WTC11 (cell line): ENCODE measurements at regions not wholly inside any gene's neighbourhood (a gene's known extent, or its start where the extent isn't known, plus 50 kb on each side); places are given as distances from the start of the nearest gene placed in this dataset.

Experiments used
- ATAC-seq: fragments of 200-7000 bp; cut with Tn5 transposase; 2 replicates; pipeline ENCODE4 v1.10.0; 2021; ENCODE audit warnings: mild to moderate bottlenecking, moderate library complexity
- CTCF ChIA-PET: fragments of 300-600 bp; sonication (Branson Sonifier 250); formaldehyde crosslinking; loops from one replicate; lab custom pipeline; 2021; ENCODE audit warnings: antibody characterized with exemption; lab: Charles Lee
- POLR2A ChIA-PET: fragments of 350-600 bp; sonication (Branson Sonifier 250); formaldehyde crosslinking; loops from one replicate; lab custom pipeline; 2021; ENCODE audit warnings: antibody characterized with exemption; lab: Charles Lee
- DNase-seq: peaks from one replicate; pipeline ENCODE4 v3.0.0; 2021; ENCODE audit warnings: low spot score
- H3K27ac Mint-ChIP-seq: 2 replicates; pipeline ENCODE4 v1.8.0; 2021; ENCODE audit warnings: mixed read lengths
- H3K27me3 Mint-ChIP-seq: 2 replicates; pipeline ENCODE4 v1.8.0; 2021; ENCODE audit warnings: low read depth, mild to moderate bottlenecking, moderate library complexity, mixed read lengths
- H3K36me3 Mint-ChIP-seq: 2 replicates; pipeline ENCODE4 v1.8.0; 2021; ENCODE audit warnings: mixed read lengths
- H3K4me1 Mint-ChIP-seq: 2 replicates; pipeline ENCODE4 v1.8.0; 2022; ENCODE audit warnings: mixed read lengths
- H3K4me3 Mint-ChIP-seq: 2 replicates; pipeline ENCODE4 v1.8.0; 2021; ENCODE audit warnings: mild to moderate bottlenecking, moderate library complexity, mixed read lengths
- H3K9me3 Mint-ChIP-seq: 2 replicates; pipeline ENCODE4 v1.8.0; 2021; ENCODE audit warnings: mixed read lengths
- ATF6 ChIP-seq: sonication (generic); formaldehyde crosslinking; IDR thresholded peaks from 2 replicates; pipeline ENCODE4 v1.8.1; 2023; ENCODE audit warnings: mild to moderate bottlenecking, missing genetic modification reagents
- CDX4 ChIP-seq: fragments of 250-450 bp; sonication (Bioruptor Pico); IDR thresholded peaks from 2 replicates; pipeline ENCODE4 v1.9.0; 2021; ENCODE audit warnings: moderate library complexity, mild to moderate bottlenecking, inconsistent platforms, borderline replicate concordance
- E2F1 ChIP-seq: sonication (generic); formaldehyde crosslinking; IDR thresholded peaks from 2 replicates; pipeline ENCODE4 v1.8.0; 2022; ENCODE audit warnings: mild to moderate bottlenecking, missing genetic modification reagents
- ELF4 ChIP-seq: sonication (generic); formaldehyde crosslinking; IDR thresholded peaks from 2 replicates; pipeline ENCODE4 v1.8.1; 2022; ENCODE audit warnings: low read depth, mild to moderate bottlenecking, moderate library complexity, missing genetic modification reagents
- EMX1 ChIP-seq: fragments of 250-450 bp; sonication (Bioruptor Pico); IDR thresholded peaks from 2 replicates; pipeline ENCODE4 v1.8.0; 2021; ENCODE audit warnings: mild to moderate bottlenecking
- JUN ChIP-seq: sonication (generic); formaldehyde crosslinking; IDR thresholded peaks from 2 replicates; pipeline ENCODE4 v1.8.0; 2023; ENCODE audit warnings: mild to moderate bottlenecking, missing genetic modification reagents
- MAX ChIP-seq: sonication (generic); formaldehyde crosslinking; IDR thresholded peaks from 2 replicates; pipeline ENCODE4 v1.8.0; 2022; ENCODE audit warnings: mild to moderate bottlenecking, missing genetic modification reagents
- MXD4 ChIP-seq: fragments of 250-450 bp; sonication (Bioruptor Pico); IDR thresholded peaks from 2 replicates; pipeline ENCODE4 v1.8.0; 2021; ENCODE audit warnings: mild to moderate bottlenecking, moderate library complexity, borderline replicate concordance
- NFE2L1 ChIP-seq: sonication (generic); formaldehyde crosslinking; IDR thresholded peaks from 2 replicates; pipeline ENCODE4 v1.8.1; 2023; ENCODE audit warnings: missing genetic modification reagents
- NFYB ChIP-seq: sonication (generic); formaldehyde crosslinking; conservative IDR thresholded peaks from 2 replicates; pipeline ENCODE4 v1.8.0; 2022; ENCODE audit warnings: low read depth, missing genetic modification reagents
- NR3C1 ChIP-seq: sonication (generic); formaldehyde crosslinking; conservative IDR thresholded peaks from 2 replicates; pipeline ENCODE4 v1.8.1; 2023; ENCODE audit warnings: low read depth, mild to moderate bottlenecking, missing genetic modification reagents
- RORB ChIP-seq: fragments of 250-450 bp; sonication (Bioruptor Pico); IDR thresholded peaks from 2 replicates; pipeline ENCODE4 v1.9.0; 2021; ENCODE audit warnings: mild to moderate bottlenecking
- SMAD4 ChIP-seq: sonication (generic); formaldehyde crosslinking; IDR thresholded peaks from 2 replicates; pipeline ENCODE4 v1.8.0; 2022; ENCODE audit warnings: mild to moderate bottlenecking, missing genetic modification reagents
- TP53 ChIP-seq: sonication (generic); formaldehyde crosslinking; IDR thresholded peaks from 2 replicates; pipeline ENCODE4 v1.8.1; 2023; ENCODE audit warnings: mild to moderate bottlenecking, missing genetic modification reagents
- TF ChIP-seq, protein P1 (sequence below): sonication (generic); formaldehyde crosslinking; IDR thresholded peaks from 2 replicates; pipeline ENCODE4 v1.8.1; 2023; ENCODE audit warnings: mild to moderate bottlenecking, missing genetic modification reagents, moderate library complexity
- TF ChIP-seq, protein P2 (sequence below): sonication (generic); formaldehyde crosslinking; IDR thresholded peaks from 2 replicates; pipeline ENCODE4 v1.8.0; 2023; ENCODE audit warnings: mild to moderate bottlenecking, missing genetic modification reagents

- peaks cover 7% of the 10 kb centered on the region for H3K9me3 Mint-ChIP-seq
- TF ChIP-seq NR3C1 (CRISPR knock-in tag) (no peak), TP53 (CRISPR knock-in tag) (no peak), MAX (CRISPR knock-in tag) (no peak), EMX1 (CRISPR knock-in tag) (no peak)
- H3K27me3 Mint-ChIP-seq, result no peaks in the 10 kb centered on the region; the same call in 1 of the 2 replicates
- ATAC-seq (no peak), DNase-seq (no peak)
- ChIA-PET POLR2A (no interaction called here), CTCF (no interaction called here)
- H3K4me3 Mint-ChIP-seq, result no peak overlapping the region
- no peak overlapping the region for H3K27ac Mint-ChIP-seq
- H3K36me3 Mint-ChIP-seq, result no peaks in the 10 kb centered on the region
- H3K4me1 Mint-ChIP-seq, result peaks cover 6% of the 10 kb centered on the region; the same call in 1 of the 2 replicates
These were observed 813.0 kb downstream of the TYW1 start for GRCh38 chr7:67809586-67809985.

DNA sequence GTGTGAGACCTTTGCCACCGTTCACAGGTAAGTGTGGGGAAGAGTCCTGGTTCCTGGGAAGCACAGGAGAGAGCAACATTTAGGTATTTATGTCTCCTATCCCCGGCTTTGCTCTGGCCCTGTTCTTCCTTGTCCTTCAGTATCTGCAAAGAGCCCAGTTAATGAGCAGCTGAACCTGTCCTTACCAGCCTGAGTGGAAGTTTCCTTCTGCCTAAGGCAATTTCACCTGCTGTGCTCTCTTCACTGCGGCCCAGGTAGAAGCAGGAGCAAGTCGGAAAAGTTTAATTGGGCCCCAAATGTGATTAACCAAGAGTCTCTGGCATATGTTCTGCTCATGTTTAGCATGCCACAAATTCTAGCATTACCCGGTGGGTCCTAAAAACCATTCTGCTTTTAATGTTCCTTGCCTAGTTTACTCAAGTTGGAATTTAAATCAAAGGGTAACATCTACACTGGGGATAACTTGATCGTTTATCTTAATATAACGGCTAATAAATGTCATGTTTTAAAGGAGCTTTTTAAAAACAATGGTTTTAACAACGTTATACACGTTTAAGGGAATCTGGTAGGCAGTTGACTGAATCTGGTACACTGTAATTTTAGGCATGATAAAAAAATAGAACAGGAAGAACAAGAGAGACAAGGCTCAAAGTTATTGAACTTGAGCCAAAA, 817.1 kb downstream of the TYW1 start:
- CTCF ChIA-PET, result no interaction called here
- no peaks in the 10 kb centered on the region for H3K36me3 Mint-ChIP-seq
- peak overlapping the region; percentile 50; the same call in 1 of the 2 replicates for H3K27ac Mint-ChIP-seq
- H3K4me1 Mint-ChIP-seq, result peaks cover 6% of the 10 kb centered on the region; the same call in 1 of the 2 replicates
- H3K9me3 Mint-ChIP-seq, result peaks cover 20% of the 10 kb centered on the region
- TF ChIP-seq JUN, result no peak
- TF ChIP-seq ATF6 (CRISPR knock-in tag), result no peak
- TF ChIP-seq CDX4 (CRISPR knock-in tag), result no peak
- TF ChIP-seq ELF4 (CRISPR knock-in tag), result no peak
- TF ChIP-seq NFE2L1 (CRISPR knock-in tag), result no peak
- no peak for TF ChIP-seq SMAD4
- TF ChIP-seq, protein P1, sequence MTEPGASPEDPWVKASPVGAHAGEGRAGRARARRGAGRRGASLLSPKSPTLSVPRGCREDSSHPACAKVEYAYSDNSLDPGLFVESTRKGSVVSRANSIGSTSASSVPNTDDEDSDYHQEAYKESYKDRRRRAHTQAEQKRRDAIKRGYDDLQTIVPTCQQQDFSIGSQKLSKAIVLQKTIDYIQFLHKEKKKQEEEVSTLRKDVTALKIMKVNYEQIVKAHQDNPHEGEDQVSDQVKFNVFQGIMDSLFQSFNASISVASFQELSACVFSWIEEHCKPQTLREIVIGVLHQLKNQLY (CRISPR knock-in tag), result no peak
- POLR2A ChIA-PET, result no interaction called here
- H3K27me3 Mint-ChIP-seq, result no peaks in the 10 kb centered on the region; the same call in none of the 2 replicates
- ATAC-seq, result no peak
- peak; percentile 11 for DNase-seq
- no peak overlapping the region for H3K4me3 Mint-ChIP-seq

DNA sequence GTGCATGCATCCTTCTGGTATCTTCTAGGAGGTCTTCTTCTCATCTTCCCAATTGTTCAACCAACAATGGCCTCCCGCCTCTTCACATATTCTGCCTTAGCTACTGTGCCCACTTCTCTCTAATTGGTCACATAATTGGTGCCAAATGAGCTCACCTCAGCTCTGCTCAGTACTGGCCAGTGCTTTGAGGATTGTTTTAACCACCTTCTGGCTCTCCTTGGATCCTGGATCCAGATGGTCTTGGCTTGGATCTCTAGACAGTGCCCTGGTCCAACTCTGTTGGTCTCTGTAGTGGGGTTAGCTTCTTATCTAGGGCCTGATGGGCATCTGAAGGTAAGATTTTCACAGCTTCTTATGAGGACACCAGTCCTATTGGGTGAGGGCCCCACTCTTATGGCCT, 820.8 kb downstream of the TYW1 start:
- Mint-ChIP-seq H3K36me3 (no peaks in the 10 kb centered on the region), H3K27ac (no peak overlapping the region), H3K4me1 (peaks cover 6% of the 10 kb centered on the region; the same call in 1 of the 2 replicates), H3K27me3 (no peaks in the 10 kb centered on the region; the same call in none of the 2 replicates), H3K9me3 (peaks cover 19% of the 10 kb centered on the region), H3K4me3 (no peak overlapping the region)
- no peak for DNase-seq
- ChIA-PET POLR2A (no interaction called here), CTCF (interaction anchor here (0.6 kb wide), 1 partner anchor 440 kb away, joined by 4 read pairs; no protein-coding TSS in a partner anchor)
- no peak for TF ChIP-seq NFYB (CRISPR knock-in tag)
- TF ChIP-seq MXD4, result no peak
- no peak for TF ChIP-seq E2F1
- TF ChIP-seq, protein P2, sequence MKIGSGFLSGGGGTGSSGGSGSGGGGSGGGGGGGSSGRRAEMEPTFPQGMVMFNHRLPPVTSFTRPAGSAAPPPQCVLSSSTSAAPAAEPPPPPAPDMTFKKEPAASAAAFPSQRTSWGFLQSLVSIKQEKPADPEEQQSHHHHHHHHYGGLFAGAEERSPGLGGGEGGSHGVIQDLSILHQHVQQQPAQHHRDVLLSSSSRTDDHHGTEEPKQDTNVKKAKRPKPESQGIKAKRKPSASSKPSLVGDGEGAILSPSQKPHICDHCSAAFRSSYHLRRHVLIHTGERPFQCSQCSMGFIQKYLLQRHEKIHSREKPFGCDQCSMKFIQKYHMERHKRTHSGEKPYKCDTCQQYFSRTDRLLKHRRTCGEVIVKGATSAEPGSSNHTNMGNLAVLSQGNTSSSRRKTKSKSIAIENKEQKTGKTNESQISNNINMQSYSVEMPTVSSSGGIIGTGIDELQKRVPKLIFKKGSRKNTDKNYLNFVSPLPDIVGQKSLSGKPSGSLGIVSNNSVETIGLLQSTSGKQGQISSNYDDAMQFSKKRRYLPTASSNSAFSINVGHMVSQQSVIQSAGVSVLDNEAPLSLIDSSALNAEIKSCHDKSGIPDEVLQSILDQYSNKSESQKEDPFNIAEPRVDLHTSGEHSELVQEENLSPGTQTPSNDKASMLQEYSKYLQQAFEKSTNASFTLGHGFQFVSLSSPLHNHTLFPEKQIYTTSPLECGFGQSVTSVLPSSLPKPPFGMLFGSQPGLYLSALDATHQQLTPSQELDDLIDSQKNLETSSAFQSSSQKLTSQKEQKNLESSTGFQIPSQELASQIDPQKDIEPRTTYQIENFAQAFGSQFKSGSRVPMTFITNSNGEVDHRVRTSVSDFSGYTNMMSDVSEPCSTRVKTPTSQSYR (CRISPR knock-in tag), result no peak
- TF ChIP-seq RORB, result no peak
- TF ChIP-seq, protein P1 (CRISPR knock-in tag), result no peak
- no peak for ATAC-seq
